NOMO-1 (cell line): ENCODE measurements at regions not wholly inside any gene's neighbourhood (a gene's known extent, or its start where the extent isn't known, plus 50 kb on each side); places are given as distances from the start of the nearest gene placed in this dataset.

ENCODE experiments used
- DNase-seq, 2 experiments: peaks; one replicate each; lab custom pipeline; 2025; ENCODE audit not compliant: unreplicated experiment in 2 of 2; lab: John Stamatoyannopoulos, UW

GRCh38 chr6:67630146-67630545 is 1004.9 kb upstream of the ADGRB3 start:
- peak in 1 of 2 experiments; percentile 80 for DNase-seq

GRCh38 chr6:67629258-67629657 is 1005.8 kb upstream of the ADGRB3 start:
- peak in 1 of 2 experiments; percentile 22 for DNase-seq

GRCh38 chr6:67615796-67616195 is 1019.3 kb upstream of the ADGRB3 start:
- DNase-seq = no peak

- DNase-seq = no peak
Measured at GRCh38 chr6:67608099-67608749, 1026.9 kb upstream of the ADGRB3 start.

GRCh38 chr6:67606906-67607828 is 1027.9 kb upstream of the ADGRB3 start:
- no peak for DNase-seq

- no peak for DNase-seq
Measured at GRCh38 chr6:67594366-67594765, 1040.7 kb upstream of the ADGRB3 start.

- no peak for DNase-seq
Measured at GRCh38 chr6:67593247-67593646, 1041.8 kb upstream of the ADGRB3 start.

GRCh38 chr6:67591910-67592309 is 1043.2 kb upstream of the ADGRB3 start:
- no peak for DNase-seq

- no peak for DNase-seq
Measured at GRCh38 chr6:67567842-67568241, 1067.2 kb upstream of the ADGRB3 start.

- DNase-seq = no peak
Measured at GRCh38 chr6:67563671-67564070, 1071.4 kb upstream of the ADGRB3 start.

GRCh38 chr6:67560068-67560467 is 1075.0 kb upstream of the ADGRB3 start:
- no peak for DNase-seq

GRCh38 chr6:67558985-67559384 is 1076.1 kb upstream of the ADGRB3 start:
- DNase-seq = no peak

GRCh38 chr6:67544851-67545452 is 1090.1 kb upstream of the ADGRB3 start:
- DNase-seq = no peak

GRCh38 chr6:67541586-67541985 is 1093.5 kb upstream of the ADGRB3 start:
- no peak for DNase-seq

GRCh38 chr6:67538032-67538431 is 1097.0 kb upstream of the ADGRB3 start:
- DNase-seq = no peak

GRCh38 chr6:67535946-67536345 is 1099.1 kb upstream of the ADGRB3 start:
- DNase-seq = no peak

- DNase-seq = no peak
Measured at GRCh38 chr6:67506352-67506751, 1128.7 kb upstream of the ADGRB3 start.

GRCh38 chr6:67501755-67502154 is 1133.3 kb upstream of the ADGRB3 start:
- no peak for DNase-seq

- DNase-seq = no peak
Measured at GRCh38 chr6:67497749-67498148, 1137.3 kb upstream of the ADGRB3 start.

GRCh38 chr6:67496191-67496590 is 1138.9 kb upstream of the ADGRB3 start:
- no peak for DNase-seq

GRCh38 chr6:67493682-67494081 is 1141.4 kb upstream of the ADGRB3 start:
- DNase-seq = no peak

GRCh38 chr6:67475700-67476099 is 1159.4 kb upstream of the ADGRB3 start:
- DNase-seq = no peak
